ENCODE measurements at regions not wholly inside any gene's neighbourhood (a gene's known extent, or its start where the extent isn't known, plus 50 kb on each side); places are given as distances from the start of the nearest gene placed in this dataset.

DNA sequence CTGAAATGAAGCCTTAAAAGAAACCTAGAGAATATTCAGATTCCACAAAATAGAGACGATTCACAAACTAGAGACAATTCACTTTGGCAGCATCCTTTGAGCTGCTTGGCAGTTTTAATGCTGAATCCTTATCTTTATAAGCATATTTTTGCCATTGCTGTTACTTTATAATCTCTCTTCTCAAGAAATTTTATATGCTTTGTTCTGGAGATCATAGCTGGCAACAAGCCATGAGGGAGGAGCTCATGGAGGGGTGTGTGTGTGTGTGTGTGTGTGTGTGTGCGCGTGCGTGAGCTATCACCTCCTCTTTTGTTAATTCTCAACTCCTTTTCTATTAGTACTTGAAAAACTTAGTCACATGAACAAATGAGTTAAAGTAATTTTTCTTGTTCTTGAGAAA, 495.0 kb upstream of the RGMA start:
- in situ Hi-C loops (cut with MboI), result no loop called here
- 36 to 47% methylated on average over 4 of the region's 4 CpGs for WGBS, 2 experiments (ENCODE audit: low coverage in 1 of 2, low lambda C conversion rate in 2 of 2, missing lambda C conversion rate in 2 of 2)

DNA sequence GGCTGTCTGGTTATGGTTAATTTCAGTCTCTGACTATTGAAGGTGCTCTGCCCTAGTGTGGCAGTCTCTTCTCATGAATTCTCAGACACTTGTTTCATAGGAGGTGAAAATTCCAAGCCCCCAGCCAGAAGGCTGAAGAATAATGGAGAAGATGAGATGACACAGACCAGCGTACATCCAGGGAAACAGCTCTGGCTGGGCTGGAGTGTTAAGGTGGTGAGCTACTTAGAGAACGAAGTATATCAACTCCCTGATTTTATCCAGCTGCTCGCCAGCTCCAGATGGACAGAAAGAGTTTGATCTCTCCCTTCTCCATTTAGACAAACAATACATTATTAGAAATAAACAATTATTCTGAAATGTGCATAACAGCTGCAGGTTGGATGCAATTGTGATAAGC, 494.5 kb upstream of the RGMA start:
- Histone ChIP-seq H4K20me1 (ENCODE audit: insufficient read depth) (no peaks in the 10 kb centered on the region; the same call in 1 of the 2 replicates), H3K9me2 (ENCODE audit: insufficient read depth) (no peaks in the 10 kb centered on the region), H3K4me3 (no peak overlapping the region), H3K9ac (no peak overlapping the region), H3F3A (ENCODE audit: insufficient read depth) (no peaks in the 10 kb centered on the region), H3K4me1 (ENCODE audit: insufficient read depth) (no peaks in the 10 kb centered on the region), H3K27me3 (replicated peaks; ENCODE audit: insufficient read depth) (no peaks in the 10 kb centered on the region), H3K79me2 (ENCODE audit: insufficient read depth) (no peaks in the 10 kb centered on the region), H3K36me3 (ENCODE audit: low read depth) (no peaks in the 10 kb centered on the region), H3K27ac (no peak overlapping the region), H2AFZ (no peak overlapping the region), H3K9me3 (ENCODE audit: low read depth) (no peaks in the 10 kb centered on the region), H3K4me2 (ENCODE audit: unreplicated experiment) (no peak overlapping the region)
- in situ Hi-C loops (cut with MboI), result no loop called here
- no peak for TF ChIP-seq EZH2 (IDR thresholded peaks at IDR 0.05; ENCODE audit: insufficient read depth, poor library complexity, severe bottlenecking)
- TF ChIP-seq EZH2phosphoT487 (IDR thresholded peaks at IDR 0.05; ENCODE audit: insufficient read depth, low read depth), result no peak
- WGBS, 2 experiments (ENCODE audit: low coverage in 1 of 2, low lambda C conversion rate in 2 of 2, missing lambda C conversion rate in 2 of 2), result 1 to 6% methylated on average over 3 of the region's 3 CpGs
- DNase-seq, result no peak

More for the DNA sequence above, 495.0 kb upstream of the RGMA start:
- Histone ChIP-seq H3K9me2 (ENCODE audit: insufficient read depth) (no peaks in the 10 kb centered on the region), H3K4me3 (no peak overlapping the region), H3F3A (ENCODE audit: insufficient read depth) (no peaks in the 10 kb centered on the region), H3K9me3 (ENCODE audit: low read depth) (no peaks in the 10 kb centered on the region), H3K27me3 (replicated peaks; ENCODE audit: insufficient read depth) (no peaks in the 10 kb centered on the region), H4K20me1 (ENCODE audit: insufficient read depth) (no peaks in the 10 kb centered on the region; the same call in 1 of the 2 replicates), H3K9ac (no peak overlapping the region), H3K79me2 (ENCODE audit: insufficient read depth) (no peaks in the 10 kb centered on the region), H3K4me1 (ENCODE audit: insufficient read depth) (no peaks in the 10 kb centered on the region), H3K4me2 (ENCODE audit: unreplicated experiment) (no peak overlapping the region), H3K27ac (no peak overlapping the region), H2AFZ (no peak overlapping the region), H3K36me3 (ENCODE audit: low read depth) (no peaks in the 10 kb centered on the region)
- no peak for TF ChIP-seq EZH2phosphoT487 (IDR thresholded peaks at IDR 0.05; ENCODE audit: insufficient read depth, low read depth)
- TF ChIP-seq EZH2 (IDR thresholded peaks at IDR 0.05; ENCODE audit: insufficient read depth, poor library complexity, severe bottlenecking), result no peak
- DNase-seq, result no peak

GRCh38 chr15:93570527-93570926, 481.5 kb upstream of the RGMA start:
- Histone ChIP-seq H3K4me3 (no peak overlapping the region), H3K4me2 (ENCODE audit: unreplicated experiment) (no peak overlapping the region), H3F3A (ENCODE audit: insufficient read depth) (no peaks in the 10 kb centered on the region), H3K9me2 (ENCODE audit: insufficient read depth) (no peaks in the 10 kb centered on the region), H3K27me3 (replicated peaks; ENCODE audit: insufficient read depth) (no peaks in the 10 kb centered on the region), H3K9me3 (ENCODE audit: low read depth) (no peaks in the 10 kb centered on the region), H2AFZ (no peak overlapping the region), H3K4me1 (ENCODE audit: insufficient read depth) (no peaks in the 10 kb centered on the region), H3K79me2 (ENCODE audit: insufficient read depth) (no peaks in the 10 kb centered on the region), H3K36me3 (ENCODE audit: low read depth) (no peaks in the 10 kb centered on the region), H3K9ac (no peak overlapping the region), H3K27ac (no peak overlapping the region), H4K20me1 (ENCODE audit: insufficient read depth) (no peaks in the 10 kb centered on the region)
- no peak for DNase-seq
- in situ Hi-C loops (cut with MboI), result no loop called here
- no peak for TF ChIP-seq EZH2phosphoT487 (IDR thresholded peaks at IDR 0.05; ENCODE audit: insufficient read depth, low read depth)
- TF ChIP-seq EZH2 (IDR thresholded peaks at IDR 0.05; ENCODE audit: insufficient read depth, poor library complexity, severe bottlenecking), result no peak
- WGBS, 2 experiments (ENCODE audit: low coverage in 1 of 2, low lambda C conversion rate in 2 of 2, missing lambda C conversion rate in 2 of 2), result 31 to 35% methylated on average over 7 of the region's 7 CpGs

GRCh38 chr15:93566762-93567161, 477.8 kb upstream of the RGMA start:
- no peak for DNase-seq
- H2AFZ ChIP-seq, result no peak overlapping the region
- 47 to 64% methylated on average over 3 of the region's 3 CpGs for WGBS, 2 experiments (ENCODE audit: low coverage in 1 of 2, low lambda C conversion rate in 2 of 2, missing lambda C conversion rate in 2 of 2)
- no peaks in the 10 kb centered on the region for H3K4me1 ChIP-seq (ENCODE audit: insufficient read depth)
- H3K9ac ChIP-seq, result no peak overlapping the region
- no peak overlapping the region for H3K4me2 ChIP-seq (ENCODE audit: unreplicated experiment)
- in situ Hi-C loops (cut with MboI), result no loop called here
- no peaks in the 10 kb centered on the region for H3K36me3 ChIP-seq (ENCODE audit: low read depth)
- H4K20me1 ChIP-seq (ENCODE audit: insufficient read depth), result no peaks in the 10 kb centered on the region
- no peaks in the 10 kb centered on the region for H3K9me2 ChIP-seq (ENCODE audit: insufficient read depth)
- H3K4me3 ChIP-seq, result no peak overlapping the region
- no peaks in the 10 kb centered on the region for H3K9me3 ChIP-seq (ENCODE audit: low read depth)
- no peak overlapping the region for H3K27ac ChIP-seq
- H3K79me2 ChIP-seq (ENCODE audit: insufficient read depth), result no peaks in the 10 kb centered on the region
- no peaks in the 10 kb centered on the region for H3F3A ChIP-seq (ENCODE audit: insufficient read depth)
- no peaks in the 10 kb centered on the region for H3K27me3 ChIP-seq (replicated peaks; ENCODE audit: insufficient read depth)
- TF ChIP-seq EZH2 (IDR thresholded peaks at IDR 0.05; ENCODE audit: insufficient read depth, poor library complexity, severe bottlenecking), result no peak
- no peak for TF ChIP-seq EZH2phosphoT487 (IDR thresholded peaks at IDR 0.05; ENCODE audit: insufficient read depth, low read depth)

GRCh38 chr15:93565201-93565600, 476.2 kb upstream of the RGMA start:
- H3K27ac ChIP-seq, result no peak overlapping the region
- no peak for DNase-seq
- no peaks in the 10 kb centered on the region for H3K36me3 ChIP-seq (ENCODE audit: low read depth)
- H3K4me2 ChIP-seq (ENCODE audit: unreplicated experiment), result no peak overlapping the region
- no peaks in the 10 kb centered on the region for H3K9me3 ChIP-seq (ENCODE audit: low read depth)
- H2AFZ ChIP-seq, result no peak overlapping the region
- H3F3A ChIP-seq (ENCODE audit: insufficient read depth), result no peaks in the 10 kb centered on the region
- no peaks in the 10 kb centered on the region for H3K79me2 ChIP-seq (ENCODE audit: insufficient read depth)
- TF ChIP-seq EZH2 (IDR thresholded peaks at IDR 0.05; ENCODE audit: insufficient read depth, poor library complexity, severe bottlenecking), result no peak
- no peak for TF ChIP-seq EZH2phosphoT487 (IDR thresholded peaks at IDR 0.05; ENCODE audit: insufficient read depth, low read depth)
- H4K20me1 ChIP-seq (ENCODE audit: insufficient read depth), result no peaks in the 10 kb centered on the region
- no peaks in the 10 kb centered on the region for H3K27me3 ChIP-seq (replicated peaks; ENCODE audit: insufficient read depth)
- no peak overlapping the region for H3K4me3 ChIP-seq
- no peaks in the 10 kb centered on the region for H3K4me1 ChIP-seq (ENCODE audit: insufficient read depth)
- WGBS, 2 experiments (ENCODE audit: low coverage in 1 of 2, low lambda C conversion rate in 2 of 2, missing lambda C conversion rate in 2 of 2), result 0 to 2% methylated on average over 4 of the region's 4 CpGs
- no peaks in the 10 kb centered on the region for H3K9me2 ChIP-seq (ENCODE audit: insufficient read depth)
- no peak overlapping the region for H3K9ac ChIP-seq
- in situ Hi-C loops (cut with MboI), result no loop called here
